HCT116 (cell line): ENCODE measurements at regions not wholly inside any gene's neighbourhood (a gene's known extent, or its start where the extent isn't known, plus 50 kb on each side); places are given as distances from the start of the nearest gene placed in this dataset.

ENCODE experiments used
- ATAC-seq: fragments of 200-7000 bp; cut with Tn5 transposase; 2 replicates; pipeline ENCODE4 v1.9.1; 2020; ENCODE audit warnings: mild to moderate bottlenecking, moderate library complexity
- BruUV-seq: library from RNA; stranded (reverse); fragments of 400-500 nt; replicated peaks from 2 replicates; lab custom pipeline; 2021; lab: Mats Ljungman, UMichigan
- CTCF ChIA-PET: fragments of 300-600 bp; sonication (Branson Sonifier 250); formaldehyde crosslinking; loops from one replicate; lab custom pipeline; 2021; ENCODE audit warnings: antibody characterized with exemption; lab: Charles Lee
- POLR2A ChIA-PET: fragments of 300-600, 350-600 bp; sonication (Branson Sonifier 250); formaldehyde crosslinking; loops from one replicate; lab custom pipeline; 2021; ENCODE audit warnings: antibody characterized with exemption; lab: Charles Lee
- RAD21 ChIA-PET, 2 experiments: fragments of 300-600 bp; sonication (Branson Sonifier 250); formaldehyde crosslinking; loops; one replicate each; lab custom pipeline; 2023; ENCODE audit warnings: low total read pairs in 2 of 2; ENCODE audit not compliant: uncharacterized antibody in 2 of 2, unreplicated experiment in 2 of 2, low non-redundant PET in 1 of 2; lab: Charles Lee
- DNase-seq: peaks from one replicate; pipeline ENCODE4 v3.0.0-alpha.2; 2010; ENCODE audit warnings: low read depth, low spot score
- H2AFZ ChIP-seq: fragments of 200-600 bp; shearing (Covaris generic), sonication (generic); 2 replicates; pipeline ENCODE4 v1.6.1; 2017; ENCODE audit warnings: low read depth, mixed run types, mixed read lengths, antibody characterized with exemption, low read length; ENCODE audit not compliant: poor library complexity, severe bottlenecking
- H3K27ac ChIP-seq: 2 replicates; pipeline ENCODE4 v1.5.1; 2012; ENCODE audit warnings: low read depth, low read length
- H3K27me3 ChIP-seq: fragments of 200-600 bp; sonication (generic); 2 replicates; pipeline ENCODE4 v1.6.1; 2016; ENCODE audit warnings: mixed run types, low read length, mixed read lengths; ENCODE audit not compliant: insufficient read depth
- H3K36me3 ChIP-seq, 2 experiments: fragments of 200-500 bp in 1 of 2; fragments of 200-600 bp in 1 of 2; sonication (Bioruptor generic) in 1 of 2; sonication (generic) in 1 of 2; 2 replicates each; pipeline versions ENCODE4 v1.5.1 to v1.6.1; 2014 to 2016; ENCODE audit warnings: low read length in 2 of 2, inconsistent platforms in 1 of 2, mixed read lengths in 1 of 2, mixed run types in 1 of 2; ENCODE audit not compliant: insufficient read depth in 2 of 2, control insufficient read depth in 1 of 2
- H3K4me1 ChIP-seq, 2 experiments: fragments of 200-600 bp in 1 of 2; sonication (generic) in 1 of 2; 2 replicates each; pipeline versions ENCODE4 v1.5.1 to v1.6.1; 2012 to 2017; ENCODE audit warnings: low read length in 2 of 2, inconsistent platforms in 1 of 2, mild to moderate bottlenecking in 1 of 2, mixed read lengths in 1 of 2, mixed run types in 1 of 2, moderate library complexity in 1 of 2; ENCODE audit not compliant: insufficient read depth in 2 of 2, control insufficient read depth in 1 of 2
- H3K4me2 ChIP-seq: fragments of 200-600 bp; sonication (generic); 2 replicates; pipeline ENCODE4 v1.6.1; 2017; ENCODE audit warnings: mixed run types, low read length, mixed read lengths
- H3K4me3 ChIP-seq, 2 experiments: fragments of 200-600 bp in 1 of 2; sonication (generic) in 1 of 2; replicated peaks in 1 of 2; 2 replicates each; pipeline ENCODE4 v1.5.1; 2011 to 2016; ENCODE audit warnings: low read length in 2 of 2, control low read depth in 1 of 2, low read depth in 1 of 2, mild to moderate bottlenecking in 1 of 2, mixed read lengths in 1 of 2, mixed run types in 1 of 2
- H3K79me2 ChIP-seq: fragments of 200-600 bp; sonication (generic); 2 replicates; pipeline ENCODE4 v1.6.1; 2017; ENCODE audit warnings: mild to moderate bottlenecking, mixed run types, low read length, moderate library complexity, mixed read lengths; ENCODE audit not compliant: insufficient read depth
- H3K9ac ChIP-seq: fragments of 200-600 bp; sonication (generic); 2 replicates; pipeline ENCODE4 v1.6.1; 2016; ENCODE audit warnings: low read length, mixed read lengths
- H3K9me2 ChIP-seq: fragments of 200-600 bp; sonication (generic), shearing (Covaris generic); 2 replicates; pipeline ENCODE4 v1.6.1; 2017; ENCODE audit warnings: mixed run types, mild to moderate bottlenecking, moderate library complexity; ENCODE audit not compliant: insufficient read depth
- H3K9me3 ChIP-seq, 2 experiments: fragments of 200-500 bp in 1 of 2; fragments of 200-600 bp in 1 of 2; sonication (Bioruptor generic) in 1 of 2; sonication (generic) in 1 of 2; 2 replicates each; pipeline ENCODE4 v1.6.1; 2014 to 2017; ENCODE audit warnings: low read length in 2 of 2, mixed read lengths in 2 of 2, inconsistent platforms in 1 of 2, low read depth in 1 of 2, mild to moderate bottlenecking in 1 of 2, mixed run types in 1 of 2, moderate library complexity in 1 of 2; ENCODE audit not compliant: control insufficient read depth in 1 of 2, insufficient read depth in 1 of 2
- H4K20me1 ChIP-seq: fragments of 200-600 bp; sonication (generic), shearing (Covaris generic); 2 replicates; pipeline ENCODE4 v1.6.1; 2017; ENCODE audit warnings: mixed run types, mild to moderate bottlenecking, moderate library complexity; ENCODE audit not compliant: insufficient read depth
- EGR1 ChIP-seq: IDR thresholded peaks from 2 replicates; pipeline ENCODE4 v1.6.1; 2012; ENCODE audit warnings: low read depth
- ELF1 ChIP-seq: IDR thresholded peaks from 2 replicates; pipeline ENCODE4 v1.6.1; 2012; ENCODE audit warnings: low read depth, borderline replicate concordance
- EZH2 ChIP-seq: fragments of 200-600 bp; sonication (generic); IDR thresholded peaks from 2 replicates; pipeline ENCODE4 v1.6.1; 2017; ENCODE audit warnings: antibody characterized with exemption, mixed run types
- FOSL1 ChIP-seq: IDR thresholded peaks from 2 replicates; pipeline ENCODE4 v1.6.1; 2012; ENCODE audit warnings: low read depth
- POLR2A ChIP-seq: IDR thresholded peaks from 2 replicates; pipeline ENCODE4 v1.7.0; 2011; ENCODE audit warnings: borderline replicate concordance; ENCODE audit not compliant: insufficient read depth, insufficient read length; ENCODE audit errors: extremely low read depth
- SRF ChIP-seq: IDR thresholded peaks from 2 replicates; pipeline ENCODE4 v1.6.1; 2012; ENCODE audit warnings: low read depth
- ZFX ChIP-seq: fragments of 450-650 bp; IDR thresholded peaks from 2 replicates; pipeline ENCODE4 v1.6.1; 2017
- ZNF274 ChIP-seq: fragments of 200-500 bp; sonication (Bioruptor generic); IDR thresholded peaks from 2 replicates; pipeline ENCODE4 v1.6.1; 2014; ENCODE audit warnings: mild to moderate bottlenecking, low read depth, low read length, inconsistent platforms
- intact Hi-C: fragments of 100-400 bp; cut with micrococcal nuclease; formaldehyde crosslinking; loops from 2 replicates; pipeline ENCODE4 v1.10.0; 2022
- TF ChIP-seq, protein P1 (sequence below), 3 experiments: fragments of 200-600 bp in 1 of 3; sonication (generic) in 1 of 3; IDR thresholded peaks in 2 of 3; conservative IDR thresholded peaks in 1 of 3; 2 replicates each; pipeline ENCODE4 v1.5.1; 2012 to 2017; ENCODE audit warnings: low read depth in 2 of 3, low read length in 2 of 3, antibody characterized with exemption in 1 of 3, borderline replicate concordance in 1 of 3, control low read depth in 1 of 3, mild to moderate bottlenecking in 1 of 3, mixed read lengths in 1 of 3, mixed run types in 1 of 3, moderate library complexity in 1 of 3; ENCODE audit not compliant: insufficient read depth in 1 of 3
- TF ChIP-seq, protein P2 (sequence below): IDR thresholded peaks from 2 replicates; pipeline ENCODE4 v1.6.1; 2011; ENCODE audit warnings: mild to moderate bottlenecking, low read length, moderate library complexity; ENCODE audit not compliant: insufficient replicate concordance; ENCODE audit errors: extremely low read depth
- TF ChIP-seq, protein P3 (sequence below): IDR thresholded peaks from 2 replicates; pipeline ENCODE4 v1.6.1; 2012

DNA sequence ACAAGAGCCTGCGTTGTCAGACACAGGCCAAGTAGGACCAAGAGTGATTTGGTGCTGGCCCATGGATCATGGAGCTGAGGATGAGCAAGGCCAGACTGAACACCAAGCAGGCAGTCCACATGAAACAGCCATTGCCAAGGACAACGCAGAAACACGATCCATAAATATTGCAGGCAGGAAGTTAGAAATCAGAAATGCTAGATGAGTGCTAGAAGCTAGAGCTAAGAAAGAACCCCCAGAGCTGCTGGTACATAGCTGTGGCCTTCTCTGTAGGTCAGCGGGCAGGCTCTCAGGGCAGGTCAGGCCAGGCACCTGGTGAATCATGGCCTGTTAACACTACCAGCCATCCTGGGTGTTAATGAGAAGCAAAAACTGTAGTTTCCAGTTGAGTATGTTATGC lies 119.7 kb downstream of the ALDH8A1 start:
- Histone ChIP-seq H3K27ac (no peak overlapping the region), H3K36me3 (no peaks in the 10 kb centered on the region), H3K9me3 (no peaks in the 10 kb centered on the region), H3K9ac (no peak overlapping the region), H3K9me2 (no peaks in the 10 kb centered on the region)
- BruUV-seq, result no TSS peak
- intact Hi-C loops, result no loop called here
- TF ChIP-seq, protein P1, sequence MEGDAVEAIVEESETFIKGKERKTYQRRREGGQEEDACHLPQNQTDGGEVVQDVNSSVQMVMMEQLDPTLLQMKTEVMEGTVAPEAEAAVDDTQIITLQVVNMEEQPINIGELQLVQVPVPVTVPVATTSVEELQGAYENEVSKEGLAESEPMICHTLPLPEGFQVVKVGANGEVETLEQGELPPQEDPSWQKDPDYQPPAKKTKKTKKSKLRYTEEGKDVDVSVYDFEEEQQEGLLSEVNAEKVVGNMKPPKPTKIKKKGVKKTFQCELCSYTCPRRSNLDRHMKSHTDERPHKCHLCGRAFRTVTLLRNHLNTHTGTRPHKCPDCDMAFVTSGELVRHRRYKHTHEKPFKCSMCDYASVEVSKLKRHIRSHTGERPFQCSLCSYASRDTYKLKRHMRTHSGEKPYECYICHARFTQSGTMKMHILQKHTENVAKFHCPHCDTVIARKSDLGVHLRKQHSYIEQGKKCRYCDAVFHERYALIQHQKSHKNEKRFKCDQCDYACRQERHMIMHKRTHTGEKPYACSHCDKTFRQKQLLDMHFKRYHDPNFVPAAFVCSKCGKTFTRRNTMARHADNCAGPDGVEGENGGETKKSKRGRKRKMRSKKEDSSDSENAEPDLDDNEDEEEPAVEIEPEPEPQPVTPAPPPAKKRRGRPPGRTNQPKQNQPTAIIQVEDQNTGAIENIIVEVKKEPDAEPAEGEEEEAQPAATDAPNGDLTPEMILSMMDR (IDR thresholded peaks at IDR 0.05 in 2 of 3, conservative IDR thresholded peaks at IDR 0.05 in 1 of 3; ENCODE audit: borderline replicate concordance in 1 of 3, insufficient read depth in 1 of 3, low read depth in 2 of 3, low read length in 2 of 3), result no peak
- TF ChIP-seq POLR2A, result no peak
- no peak for TF ChIP-seq FOSL1
- TF ChIP-seq ELF1, result no peak
- TF ChIP-seq SRF, result no peak
- TF ChIP-seq EGR1, result no peak
- TF ChIP-seq, all 23 proteins: peak for 0
- Histone ChIP-seq H3K79me2 (no peaks in the 10 kb centered on the region), H4K20me1 (no peaks in the 10 kb centered on the region), H3K4me1 (no peaks in the 10 kb centered on the region; a peak in 1 of 4 replicates), H3K27me3 (no peaks in the 10 kb centered on the region), H3K4me3 (no peak overlapping the region), H2AFZ (no peak overlapping the region), H3K4me2 (no peak overlapping the region)
- DNase-seq (no peak), ATAC-seq (no peak)
- CTCF ChIA-PET, result no interaction called here
- POLR2A ChIA-PET, result no interaction called here
- RAD21 ChIA-PET, result no interaction called here

DNA sequence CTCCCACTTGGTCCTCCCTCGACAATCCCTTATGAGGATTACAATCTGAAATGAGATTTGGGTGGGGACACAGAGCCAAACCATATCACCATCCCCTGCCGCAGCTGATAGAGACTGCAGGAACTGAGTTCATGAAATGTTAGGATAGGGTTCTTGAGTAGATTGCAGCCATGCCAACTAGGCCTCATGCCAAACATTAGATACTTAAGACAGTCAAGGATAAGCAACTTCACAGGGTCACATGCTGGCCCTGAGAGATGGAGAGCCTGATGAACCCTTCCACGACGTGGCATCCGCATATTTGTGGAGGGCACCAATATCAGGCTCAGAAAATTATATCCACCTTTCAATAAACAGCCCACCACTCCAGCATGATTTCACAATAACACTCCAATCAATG lies 121.3 kb downstream of the ALDH8A1 start:
- no peaks in the 10 kb centered on the region for H3K27me3 ChIP-seq
- no peak overlapping the region for H3K4me2 ChIP-seq
- TF ChIP-seq POLR2A (no peak), ZNF274 (no peak), EZH2 (no peak), EGR1 (no peak), ZFX (no peak)
- TF ChIP-seq, protein P2, sequence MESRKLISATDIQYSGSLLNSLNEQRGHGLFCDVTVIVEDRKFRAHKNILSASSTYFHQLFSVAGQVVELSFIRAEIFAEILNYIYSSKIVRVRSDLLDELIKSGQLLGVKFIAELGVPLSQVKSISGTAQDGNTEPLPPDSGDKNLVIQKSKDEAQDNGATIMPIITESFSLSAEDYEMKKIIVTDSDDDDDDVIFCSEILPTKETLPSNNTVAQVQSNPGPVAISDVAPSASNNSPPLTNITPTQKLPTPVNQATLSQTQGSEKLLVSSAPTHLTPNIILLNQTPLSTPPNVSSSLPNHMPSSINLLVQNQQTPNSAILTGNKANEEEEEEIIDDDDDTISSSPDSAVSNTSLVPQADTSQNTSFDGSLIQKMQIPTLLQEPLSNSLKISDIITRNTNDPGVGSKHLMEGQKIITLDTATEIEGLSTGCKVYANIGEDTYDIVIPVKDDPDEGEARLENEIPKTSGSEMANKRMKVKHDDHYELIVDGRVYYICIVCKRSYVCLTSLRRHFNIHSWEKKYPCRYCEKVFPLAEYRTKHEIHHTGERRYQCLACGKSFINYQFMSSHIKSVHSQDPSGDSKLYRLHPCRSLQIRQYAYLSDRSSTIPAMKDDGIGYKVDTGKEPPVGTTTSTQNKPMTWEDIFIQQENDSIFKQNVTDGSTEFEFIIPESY, result no peak
- TF ChIP-seq, protein P3, sequence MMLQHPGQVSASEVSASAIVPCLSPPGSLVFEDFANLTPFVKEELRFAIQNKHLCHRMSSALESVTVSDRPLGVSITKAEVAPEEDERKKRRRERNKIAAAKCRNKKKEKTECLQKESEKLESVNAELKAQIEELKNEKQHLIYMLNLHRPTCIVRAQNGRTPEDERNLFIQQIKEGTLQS, result no peak
- DNase-seq, result no peak
- H4K20me1 ChIP-seq, result no peaks in the 10 kb centered on the region
- H3K9me2 ChIP-seq, result no peaks in the 10 kb centered on the region
- H3K36me3 ChIP-seq, result no peaks in the 10 kb centered on the region
- no peak overlapping the region for H3K9ac ChIP-seq
- no peak overlapping the region for H3K4me3 ChIP-seq
- no peaks in the 10 kb centered on the region for H3K79me2 ChIP-seq
- H2AFZ ChIP-seq, result no peak overlapping the region
- ChIA-PET RAD21 (no interaction called here), POLR2A (no interaction called here), CTCF (no interaction called here)
- no peak overlapping the region for H3K27ac ChIP-seq
- H3K9me3 ChIP-seq, result no peaks in the 10 kb centered on the region
- no peak for ATAC-seq
- no TSS peak for BruUV-seq
- intact Hi-C loops, result no loop called here
- H3K4me1 ChIP-seq, result no peaks in the 10 kb centered on the region; a peak in 1 of 4 replicates
